ENCODE measurements at regions not wholly inside any gene's neighbourhood (a gene's known extent, or its start where the extent isn't known, plus 50 kb on each side); places are given as distances from the start of the nearest gene placed in this dataset.

DNA sequence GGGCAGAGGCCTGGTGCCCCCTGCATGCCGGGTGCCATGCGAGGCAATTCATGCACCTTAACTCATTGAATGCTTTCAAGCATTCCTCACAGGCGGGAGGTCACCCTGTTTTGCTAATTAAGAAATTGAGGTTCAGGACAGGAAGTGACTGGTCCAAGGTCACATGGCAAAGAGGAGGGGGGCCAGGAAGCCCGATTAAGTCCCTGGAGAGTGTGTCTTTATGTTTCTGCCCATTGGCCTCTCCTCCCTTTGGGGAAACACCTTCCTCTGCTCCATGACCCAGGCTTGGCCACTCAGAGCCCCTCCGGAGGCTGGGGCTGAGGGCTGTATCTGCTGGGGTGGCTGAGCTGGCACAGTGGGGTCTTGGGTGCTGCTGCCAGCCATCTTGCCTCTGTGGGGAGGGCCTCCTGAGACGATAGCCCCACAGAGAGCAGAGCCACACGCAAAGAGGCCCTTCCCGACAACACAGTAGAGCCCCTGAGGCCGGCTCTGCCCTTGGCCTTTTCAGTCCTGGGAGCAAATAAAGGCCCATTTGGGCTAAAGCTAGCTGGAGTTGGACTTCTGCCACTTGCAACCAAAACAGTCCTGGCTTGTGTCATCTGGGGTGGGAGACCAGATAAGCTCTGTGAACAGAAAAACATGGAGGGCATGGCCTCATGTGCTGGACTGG lies 90.8 kb upstream of the NEURL1B start:
- TF ChIP-seq, protein P1, sequence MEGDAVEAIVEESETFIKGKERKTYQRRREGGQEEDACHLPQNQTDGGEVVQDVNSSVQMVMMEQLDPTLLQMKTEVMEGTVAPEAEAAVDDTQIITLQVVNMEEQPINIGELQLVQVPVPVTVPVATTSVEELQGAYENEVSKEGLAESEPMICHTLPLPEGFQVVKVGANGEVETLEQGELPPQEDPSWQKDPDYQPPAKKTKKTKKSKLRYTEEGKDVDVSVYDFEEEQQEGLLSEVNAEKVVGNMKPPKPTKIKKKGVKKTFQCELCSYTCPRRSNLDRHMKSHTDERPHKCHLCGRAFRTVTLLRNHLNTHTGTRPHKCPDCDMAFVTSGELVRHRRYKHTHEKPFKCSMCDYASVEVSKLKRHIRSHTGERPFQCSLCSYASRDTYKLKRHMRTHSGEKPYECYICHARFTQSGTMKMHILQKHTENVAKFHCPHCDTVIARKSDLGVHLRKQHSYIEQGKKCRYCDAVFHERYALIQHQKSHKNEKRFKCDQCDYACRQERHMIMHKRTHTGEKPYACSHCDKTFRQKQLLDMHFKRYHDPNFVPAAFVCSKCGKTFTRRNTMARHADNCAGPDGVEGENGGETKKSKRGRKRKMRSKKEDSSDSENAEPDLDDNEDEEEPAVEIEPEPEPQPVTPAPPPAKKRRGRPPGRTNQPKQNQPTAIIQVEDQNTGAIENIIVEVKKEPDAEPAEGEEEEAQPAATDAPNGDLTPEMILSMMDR (IDR thresholded peaks at IDR 0.05; ENCODE audit: unreplicated experiment in 3 of 3) = no peak
- Mint-ChIP-seq H3K27ac (peak overlapping the region in 2 of 3 experiments; percentile 71 to 83), H3K36me3 (ENCODE audit: low read depth) (no peaks in the 10 kb centered on the region), H3K27me3 (ENCODE audit: low read depth) (peaks cover 33% of the 10 kb centered on the region), H3K4me1 (peaks cover 51% of the 10 kb centered on the region), H3K4me3 (no peak overlapping the region), H3K9me3 (no peaks in the 10 kb centered on the region)

DNA sequence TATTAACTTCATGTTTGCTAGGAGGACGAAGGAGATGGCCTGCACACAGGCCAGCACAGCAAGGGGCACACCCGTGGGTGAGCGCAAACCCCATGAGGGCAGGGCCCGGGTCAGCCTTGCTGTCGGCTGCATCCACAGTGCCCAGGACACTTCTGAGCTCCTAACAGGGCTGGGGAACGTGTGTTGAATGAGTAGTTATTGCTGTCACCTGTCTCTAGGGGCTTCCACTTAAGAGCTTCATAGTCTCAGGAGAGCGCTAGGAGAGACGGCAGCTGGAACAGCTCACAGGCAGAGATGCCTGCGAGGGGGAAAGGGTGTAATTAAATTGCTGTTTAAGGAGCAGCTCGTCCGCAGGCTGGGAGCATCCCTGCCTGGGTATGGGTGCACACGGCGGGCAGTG lies 91.4 kb upstream of the NEURL1B start:
- no peaks in the 10 kb centered on the region for H3K9me3 Mint-ChIP-seq
- H3K27me3 Mint-ChIP-seq (ENCODE audit: low read depth) = peaks cover 33% of the 10 kb centered on the region
- H3K4me3 Mint-ChIP-seq = no peak overlapping the region
- TF ChIP-seq, protein P1 (IDR thresholded peaks at IDR 0.05; ENCODE audit: unreplicated experiment in 3 of 3) = no peak
- no peaks in the 10 kb centered on the region for H3K36me3 Mint-ChIP-seq (ENCODE audit: low read depth)
- H3K4me1 Mint-ChIP-seq = peaks cover 47% of the 10 kb centered on the region
- peak overlapping the region in 2 of 3 experiments; percentile 71 to 83 for H3K27ac Mint-ChIP-seq

DNA sequence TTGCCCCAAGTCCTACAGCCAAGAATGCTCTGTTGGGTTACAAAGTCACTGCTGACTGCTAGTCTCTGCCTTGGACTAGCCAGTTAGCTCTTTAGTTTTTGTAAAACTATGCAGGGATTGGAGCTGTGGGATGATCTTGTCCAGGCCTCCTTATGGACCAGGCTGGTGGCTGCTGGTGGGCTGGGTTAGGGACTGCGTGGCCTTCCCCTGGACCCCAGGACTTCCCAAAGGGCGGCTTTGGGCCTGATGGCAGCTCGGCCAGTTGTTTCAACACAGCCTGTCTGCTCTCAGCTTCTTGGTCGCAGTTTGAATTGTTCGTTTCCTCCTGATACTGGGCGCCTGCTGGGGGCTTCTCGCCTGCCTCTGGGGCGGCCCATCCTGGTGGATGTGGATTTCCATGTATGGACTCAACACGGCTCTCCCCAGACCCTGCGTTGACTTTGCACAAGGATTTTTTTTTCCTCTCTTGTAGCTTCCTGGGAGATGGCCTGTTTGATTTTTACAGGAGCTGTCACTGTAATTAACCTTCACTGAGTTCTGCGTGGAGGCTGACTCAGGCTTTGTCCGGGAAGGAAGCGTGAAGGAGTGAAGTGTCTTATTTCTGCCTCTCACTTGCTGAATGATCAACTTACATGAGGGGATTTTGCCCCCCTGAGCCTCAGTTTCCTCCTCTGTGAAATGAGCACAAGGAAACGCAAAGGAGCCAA lies 91.9 kb upstream of the NEURL1B start:
- peaks cover 33% of the 10 kb centered on the region for H3K27me3 Mint-ChIP-seq (ENCODE audit: low read depth)
- no peaks in the 10 kb centered on the region for H3K9me3 Mint-ChIP-seq
- TF ChIP-seq, protein P1 (IDR thresholded peaks at IDR 0.05; ENCODE audit: unreplicated experiment in 3 of 3) = no peak
- peaks cover 47% of the 10 kb centered on the region for H3K4me1 Mint-ChIP-seq
- H3K27ac Mint-ChIP-seq = peak overlapping the region; percentile 70 to 83 (median 71)
- no peak overlapping the region for H3K4me3 Mint-ChIP-seq
- no peaks in the 10 kb centered on the region for H3K36me3 Mint-ChIP-seq (ENCODE audit: low read depth)

DNA sequence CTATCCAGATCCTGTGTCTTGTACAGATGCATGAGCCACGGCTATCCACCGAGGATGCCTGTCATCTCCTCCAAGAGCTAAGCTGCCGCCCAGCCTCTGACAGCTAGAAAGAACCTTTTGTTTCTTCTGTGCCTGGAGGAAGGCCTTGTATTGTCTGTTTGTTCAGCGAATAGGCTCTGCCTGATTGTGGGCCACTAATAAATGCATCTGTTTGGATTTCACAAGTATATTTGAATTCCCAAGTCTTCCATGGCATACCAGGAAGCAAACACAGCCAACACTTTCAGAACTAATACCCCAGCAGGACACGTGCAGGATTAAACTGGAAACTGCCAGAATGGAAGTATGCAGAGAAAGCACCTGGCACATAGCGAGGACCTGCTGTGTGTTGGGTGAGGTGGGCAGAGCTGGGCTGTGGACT lies 92.7 kb upstream of the NEURL1B start:
- Mint-ChIP-seq H3K27ac (peak overlapping the region in 2 of 3 experiments; percentile 34 to 36), H3K9me3 (no peaks in the 10 kb centered on the region), H3K4me1 (peaks cover 44% of the 10 kb centered on the region), H3K4me3 (no peak overlapping the region), H3K36me3 (ENCODE audit: low read depth) (no peaks in the 10 kb centered on the region), H3K27me3 (ENCODE audit: low read depth) (peaks cover 33% of the 10 kb centered on the region)
- TF ChIP-seq, protein P1 (IDR thresholded peaks at IDR 0.05; ENCODE audit: unreplicated experiment in 3 of 3) = no peak

DNA sequence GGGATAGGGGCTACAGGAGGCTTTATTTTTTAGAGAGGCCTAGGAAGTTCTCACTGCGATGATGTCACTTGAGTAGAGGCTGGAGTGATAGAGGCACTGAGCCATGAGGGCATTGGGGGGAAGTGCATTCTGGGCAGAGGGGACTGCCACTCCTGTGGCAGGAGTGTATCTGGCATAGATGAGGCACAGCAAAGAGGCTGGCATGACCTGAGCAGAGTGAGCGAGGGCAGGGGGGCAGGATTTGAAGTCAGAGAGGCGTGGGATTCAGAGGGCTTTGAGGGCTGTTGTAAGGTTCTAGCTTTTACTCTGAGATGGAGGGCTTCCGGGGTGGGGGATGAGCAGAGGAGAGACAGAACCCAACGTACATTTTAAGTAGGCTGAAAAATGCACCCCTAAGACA lies 91.9 kb upstream of the SH3PXD2B start:
- H3K4me1 Mint-ChIP-seq = peaks cover 41% of the 10 kb centered on the region
- H3K27ac Mint-ChIP-seq = peak overlapping the region in 2 of 3 experiments; percentile 13 to 14
- peaks cover 30% of the 10 kb centered on the region for H3K27me3 Mint-ChIP-seq (ENCODE audit: low read depth)
- no peaks in the 10 kb centered on the region for H3K9me3 Mint-ChIP-seq
- TF ChIP-seq, protein P1 (IDR thresholded peaks at IDR 0.05; ENCODE audit: unreplicated experiment in 3 of 3) = no peak
- H3K4me3 Mint-ChIP-seq = no peak overlapping the region
- no peaks in the 10 kb centered on the region for H3K36me3 Mint-ChIP-seq (ENCODE audit: low read depth)

Measured in nephron (organoid).